ENCODE measurements at regions not wholly inside any gene's neighbourhood (a gene's known extent, or its start where the extent isn't known, plus 50 kb on each side); places are given as distances from the start of the nearest gene placed in this dataset.

GRCh38 chr19:34577056-34577455 lies 95.5 kb downstream of the WTIP start:
- Histone ChIP-seq H3K4me1 (ENCODE audit: control insufficient read depth, insufficient read depth, low read length) (no peaks in the 10 kb centered on the region), H3K36me3 (ENCODE audit: control insufficient read depth in 2 of 2, insufficient read depth in 1 of 2, low read length in 2 of 2) (no peaks in the 10 kb centered on the region), H3K4me3 (ENCODE audit: low read depth, low read length) (no peak overlapping the region), H3K27ac (ENCODE audit: extremely low read depth, low read depth, low read length) (no peak overlapping the region), H3K9me3 (ENCODE audit: control insufficient read depth, insufficient read depth, low read depth, low read length) (no peaks in the 10 kb centered on the region)
- TF ChIP-seq ZFP69B (tag by site-specific recombination; IDR thresholded peaks at IDR 0.05): no peak
- no peak for TF ChIP-seq ZSCAN30 (tag by site-specific recombination; IDR thresholded peaks at IDR 0.05)
- no peak for TF ChIP-seq TSHZ1 (tag by site-specific recombination; IDR thresholded peaks at IDR 0.05; ENCODE audit: borderline replicate concordance)
- no peak for TF ChIP-seq BCL11B (tag by site-specific recombination; IDR thresholded peaks at IDR 0.05; ENCODE audit: low read depth)
- TF ChIP-seq HIC1 (tag by site-specific recombination; IDR thresholded peaks at IDR 0.05): no peak
- TF ChIP-seq ZNF707 (tag by site-specific recombination; IDR thresholded peaks at IDR 0.05): no peak
- no peak for TF ChIP-seq ZNF585B (tag by site-specific recombination; IDR thresholded peaks at IDR 0.05)
- CTCF ChIA-PET: no interaction called here
- POLR2A ChIA-PET: interaction anchor here (0.5 kb wide), 1 partner anchor 56 kb away, joined by 4 read pairs; no protein-coding TSS in a partner anchor

GRCh38 chr19:34576292-34576691 lies 94.7 kb downstream of the WTIP start:
- Histone ChIP-seq H3K4me3 (ENCODE audit: low read depth, low read length) (no peak overlapping the region), H3K36me3 (ENCODE audit: control insufficient read depth in 2 of 2, insufficient read depth in 1 of 2, low read length in 2 of 2) (no peaks in the 10 kb centered on the region), H3K9me3 (ENCODE audit: control insufficient read depth, insufficient read depth, low read depth, low read length) (no peaks in the 10 kb centered on the region), H3K4me1 (ENCODE audit: control insufficient read depth, insufficient read depth, low read length) (no peaks in the 10 kb centered on the region), H3K27ac (ENCODE audit: extremely low read depth, low read depth, low read length) (no peak overlapping the region)
- no peak for TF ChIP-seq BCL6B (tag by site-specific recombination; IDR thresholded peaks at IDR 0.05)
- TF ChIP-seq ZNF518A (tag by site-specific recombination; conservative IDR thresholded peaks at IDR 0.05; ENCODE audit: low read depth): no peak
- 0 out of 2 replicates have a peak, but pooled peaks have one; percentile 24 for TF ChIP-seq KLF8 (tag by site-specific recombination; IDR thresholded peaks at IDR 0.05)
- TF ChIP-seq KLF9 (tag by site-specific recombination; IDR thresholded peaks at IDR 0.05; ENCODE audit: low read depth): peak; percentile 73
- TF ChIP-seq ZNF280D (tag by site-specific recombination; IDR thresholded peaks at IDR 0.05): no peak
- peak; percentile 80 for TF ChIP-seq KLF1 (tag by site-specific recombination; IDR thresholded peaks at IDR 0.05)
- TF ChIP-seq ZNF473 (tag by site-specific recombination; IDR thresholded peaks at IDR 0.05): no peak
- no peak for TF ChIP-seq ZNF645 (tag by site-specific recombination; IDR thresholded peaks at IDR 0.05)
- POLR2A ChIA-PET: interaction anchor here (1.3 kb wide), 1 partner anchor 101 kb away, joined by 4 read pairs; the partner anchor contains the start of genes SCGB2B2 and ZNF302
- CTCF ChIA-PET: interaction anchor here (0.7 to 1.0 kb wide), 3 partner anchors 63 to 272 kb away, joined by 3 to 4 read pairs (median 3); no protein-coding TSS in a partner anchor
